Left renal pelvis (tissue), 4 donors: ENCODE measurements at regions not wholly inside any gene's neighbourhood (a gene's known extent, or its start where the extent isn't known, plus 50 kb on each side); places are given as distances from the start of the nearest gene placed in this dataset.
"Not testable (repeated sequence)": the region's sequence is repeated elsewhere in the genome, so short reads cannot be mapped to it uniquely, and the experiment has no call there.

Experiments
- DNase-seq, 4 donors: peaks; one replicate each; pipeline ENCODE4 v3.0.0-alpha.2; 2013; ENCODE audit warnings: low read depth in 4 of 4, low spot score in 3 of 4

GRCh38 chr3:163364717-163365116 is 1713.6 kb downstream of the SI start:
- no peak for DNase-seq

- DNase-seq, result no peak
Measured at GRCh38 chr3:163362151-163362550, 1716.1 kb downstream of the SI start.

- not testable (repeated sequence) for DNase-seq
Measured at GRCh38 chr3:163361357-163361878, 1716.9 kb downstream of the SI start.

DNA sequence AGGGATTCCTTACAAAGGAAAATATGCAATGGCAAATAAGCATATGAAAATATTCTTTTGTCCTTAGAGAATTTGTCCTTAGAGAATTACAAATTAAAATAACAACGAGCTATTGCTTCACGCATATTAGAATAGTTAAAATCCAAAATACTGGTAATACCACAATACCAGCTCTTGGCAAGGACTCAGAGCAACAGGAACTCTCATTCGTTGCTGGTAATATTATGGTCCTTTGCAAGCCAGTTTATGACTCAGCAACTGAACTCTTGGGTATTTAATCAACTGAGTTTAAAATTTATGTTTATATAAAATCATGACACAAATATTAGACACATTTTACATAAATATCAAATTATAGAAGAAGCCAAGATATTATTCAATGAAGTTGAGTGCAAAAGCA is 1730.4 kb downstream of the SI start:
- no peak for DNase-seq

DNA sequence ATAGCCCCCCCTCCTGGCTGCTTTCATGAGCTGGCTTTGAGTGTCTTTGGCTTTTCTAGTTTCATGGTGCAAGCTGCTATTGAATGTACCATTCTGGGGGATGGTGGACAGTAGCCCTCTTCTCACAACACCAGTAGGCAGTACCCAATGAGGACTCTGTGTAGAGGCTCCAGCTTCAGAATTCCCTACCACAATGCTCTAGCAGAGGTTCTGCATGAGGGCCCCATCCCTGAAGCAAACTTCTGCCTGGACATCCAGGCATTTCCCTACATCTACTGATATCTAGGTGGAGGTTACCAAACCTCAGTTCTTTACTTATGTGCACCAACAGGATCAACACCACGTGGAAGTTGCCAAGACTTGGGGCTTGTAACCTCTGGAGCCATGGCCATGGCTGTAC is 1742.9 kb downstream of the SI start:
- DNase-seq, result no peak

DNA sequence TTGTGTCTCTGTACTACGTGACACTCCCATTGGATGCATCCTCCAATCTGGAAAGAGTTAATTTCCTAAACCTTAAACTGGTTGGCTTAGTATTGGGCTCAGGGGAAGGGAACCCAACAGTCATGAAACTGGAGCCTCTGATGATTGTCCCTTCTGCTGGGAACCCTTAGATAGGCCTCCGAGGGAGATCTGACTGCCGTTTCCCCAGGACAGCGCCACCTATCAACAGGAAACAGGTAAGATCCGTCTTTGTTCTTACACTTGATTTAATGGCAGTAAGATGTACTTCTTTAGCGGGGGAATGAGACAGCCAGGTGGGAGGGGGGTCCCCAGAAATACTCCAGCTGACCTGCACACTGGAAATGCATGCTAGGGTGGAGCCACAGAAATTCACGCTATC is 1749.6 kb downstream of the SI start:
- DNase-seq, result no peak

DNA sequence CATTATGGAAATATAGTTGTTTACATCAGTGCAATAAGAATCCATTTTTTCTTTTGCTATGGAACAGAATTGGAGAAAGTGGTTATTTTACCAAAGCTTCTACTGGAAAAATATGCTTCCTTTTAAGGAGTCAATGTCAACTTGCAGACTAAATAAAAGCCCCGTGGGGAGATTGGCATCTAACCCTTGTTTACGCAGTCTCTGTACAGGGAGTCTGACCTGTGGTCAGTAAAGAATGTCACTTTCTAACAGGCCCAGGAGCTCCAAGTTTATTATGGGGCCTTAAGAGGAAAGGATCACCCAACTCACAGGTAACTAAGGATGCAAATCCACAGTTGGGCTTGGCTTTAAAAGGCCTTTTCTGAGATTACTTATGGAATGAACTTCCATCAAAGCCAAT is 1751.2 kb downstream of the SI start:
- DNase-seq, result no peak

DNA sequence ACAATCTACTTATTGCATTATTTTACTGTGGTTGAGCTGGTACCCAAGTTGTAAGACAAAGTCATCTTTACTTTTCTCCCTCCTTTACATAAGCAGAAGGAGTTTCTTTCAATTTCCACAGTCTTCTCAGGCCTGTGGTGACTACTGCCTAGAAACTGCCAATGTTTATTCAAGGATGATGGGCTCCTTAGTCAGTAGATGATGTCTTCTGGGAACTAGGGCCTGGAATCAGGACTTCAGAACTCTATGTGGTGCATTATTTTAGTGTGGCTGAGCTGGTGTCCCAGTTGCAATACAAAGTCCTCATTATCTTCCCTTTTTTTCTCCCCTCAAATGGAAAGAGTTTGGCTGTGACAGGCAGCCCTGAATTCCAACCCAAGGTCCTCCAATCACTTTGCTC is 1762.5 kb downstream of the SI start:
- no peak for DNase-seq

- no peak for DNase-seq
Measured at GRCh38 chr3:163306405-163306804, 1771.9 kb downstream of the SI start.

DNA sequence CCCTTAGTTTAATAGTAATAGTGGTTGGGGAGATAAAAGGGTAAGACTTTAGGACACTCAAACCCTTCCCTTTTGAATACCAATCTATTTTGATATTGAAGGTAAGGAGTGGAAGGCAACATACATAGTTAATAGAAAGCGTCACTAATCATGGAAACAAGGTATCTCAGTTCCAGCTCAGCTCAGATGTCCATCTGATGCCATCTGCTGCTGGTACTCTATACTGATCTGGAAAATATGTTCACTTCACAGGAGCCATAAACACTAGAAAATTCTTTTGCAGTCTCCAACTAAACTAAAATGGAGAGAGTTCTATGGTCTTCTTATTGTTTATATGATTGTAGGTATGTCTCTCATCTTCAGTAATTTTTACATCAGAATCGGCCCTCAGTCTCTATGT is 1777.1 kb downstream of the OTOL1 start:
- no peak for DNase-seq

GRCh38 chr3:163266731-163267130 is 1770.1 kb downstream of the OTOL1 start:
- no peak for DNase-seq

GRCh38 chr3:163261618-163262017 is 1765.0 kb downstream of the OTOL1 start:
- DNase-seq, result no peak

- DNase-seq, result no peak
Measured at GRCh38 chr3:163261056-163261455, 1764.4 kb downstream of the OTOL1 start.

GRCh38 chr3:163218336-163218735 is 1721.7 kb downstream of the OTOL1 start:
- DNase-seq, result no peak

DNA sequence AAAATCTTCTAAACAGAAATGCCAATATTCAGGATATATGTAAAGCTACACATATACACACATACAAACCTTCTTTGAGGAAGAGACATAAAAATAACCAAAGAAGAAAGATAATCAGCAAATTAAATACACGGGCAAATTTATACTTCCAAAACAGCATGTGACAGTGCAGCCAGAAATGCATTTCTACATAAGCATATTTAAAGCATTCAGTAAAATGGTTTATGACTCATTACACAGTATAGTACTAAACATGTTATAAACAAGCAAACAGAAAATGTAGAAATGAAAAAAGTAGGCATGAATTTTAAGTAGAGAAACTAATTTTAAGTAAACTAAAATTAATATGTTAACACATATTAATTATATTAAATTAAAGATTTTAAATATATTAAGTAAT is 1717.2 kb downstream of the OTOL1 start:
- no peak for DNase-seq

- no peak for DNase-seq
Measured at GRCh38 chr3:163196815-163197374, 1700.3 kb downstream of the OTOL1 start.

DNA sequence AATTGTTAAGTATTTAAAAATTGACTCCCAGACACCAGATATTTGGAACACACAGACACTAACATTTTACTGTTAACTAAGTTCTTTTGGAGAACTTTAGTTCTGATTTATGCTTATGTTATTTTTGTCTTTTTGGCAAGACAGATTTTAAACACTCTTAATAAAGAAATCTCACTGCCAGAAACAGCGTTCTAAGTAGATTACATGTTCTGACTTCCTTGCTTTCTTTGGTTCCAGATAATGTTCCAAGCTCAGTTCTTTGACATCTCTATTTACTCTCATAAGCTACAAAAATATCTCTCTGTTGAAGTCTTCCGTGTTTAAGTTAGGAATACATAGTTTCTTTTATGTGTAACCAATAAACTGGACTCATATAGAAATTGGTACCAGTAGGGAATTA is 1699.6 kb downstream of the OTOL1 start:
- DNase-seq, result no peak

DNA sequence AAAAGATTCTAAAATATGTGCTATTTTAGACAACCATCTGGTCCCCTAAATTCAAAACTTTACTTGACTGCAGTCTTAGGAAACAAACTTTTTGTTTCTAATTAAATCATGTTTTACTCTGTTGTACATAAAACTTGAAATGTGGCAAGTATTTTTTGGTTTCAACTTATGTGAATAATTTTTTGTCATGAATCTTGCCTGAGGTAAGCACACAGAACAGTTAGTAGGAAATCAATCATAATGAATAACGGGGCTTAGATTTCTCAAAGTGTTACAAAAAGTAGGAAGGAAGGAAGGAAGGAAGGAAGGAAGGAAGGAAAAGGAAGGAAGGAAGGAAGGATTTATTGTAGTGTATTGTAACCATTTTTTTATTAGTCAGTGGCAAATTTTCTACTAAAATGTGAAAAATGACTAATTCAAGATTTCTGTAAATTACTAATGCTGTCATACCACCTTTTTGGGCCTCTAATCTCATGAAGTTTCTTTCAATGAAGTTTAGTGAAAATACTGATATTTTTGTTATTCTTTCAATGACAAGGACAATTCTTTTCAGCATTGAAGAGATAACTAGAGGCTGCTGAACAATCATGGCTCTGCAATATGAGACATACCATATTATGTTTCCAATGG is 1689.2 kb downstream of the OTOL1 start:
- DNase-seq, result no peak

DNA sequence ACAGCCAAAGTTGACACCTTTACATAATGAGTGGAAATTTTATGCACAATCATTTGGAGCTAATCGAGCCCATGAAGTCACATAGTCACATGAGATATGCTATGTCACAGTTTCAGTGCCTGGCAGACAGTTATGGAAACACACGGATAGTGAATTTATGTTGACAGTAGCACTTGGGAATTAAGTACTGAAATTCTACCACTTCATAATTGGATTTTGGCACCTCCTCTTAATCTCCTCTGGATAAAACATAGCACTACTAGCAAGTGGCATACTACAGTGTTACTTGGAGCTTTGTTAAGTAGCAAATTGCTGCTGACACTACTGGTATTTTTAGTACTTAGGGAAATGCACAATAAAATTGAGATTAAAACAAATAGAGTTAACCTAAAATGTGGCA is 1679.4 kb downstream of the OTOL1 start:
- DNase-seq, result no peak

- DNase-seq, result not testable (repeated sequence)
Measured at GRCh38 chr3:163172513-163172912, 1675.9 kb downstream of the OTOL1 start.

DNA sequence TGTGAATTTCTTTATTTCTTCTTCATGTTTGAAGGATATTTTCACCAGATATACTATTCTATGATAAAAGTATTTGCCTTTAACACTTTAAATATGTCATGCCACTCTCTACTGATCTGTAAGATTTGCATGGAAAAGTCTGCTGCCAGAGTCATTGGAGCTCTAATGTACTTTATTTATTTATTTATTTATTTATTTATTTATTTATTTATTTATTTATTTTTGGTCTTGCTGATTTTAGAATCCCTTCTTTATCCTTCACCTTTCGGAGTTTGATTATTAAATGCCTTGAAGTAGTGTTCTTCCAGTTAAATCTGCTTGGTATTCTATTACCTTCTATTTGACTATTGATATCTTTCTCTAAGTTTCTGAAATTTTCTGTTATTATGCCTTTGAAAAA is 1669.6 kb downstream of the OTOL1 start:
- DNase-seq, result no peak

DNA sequence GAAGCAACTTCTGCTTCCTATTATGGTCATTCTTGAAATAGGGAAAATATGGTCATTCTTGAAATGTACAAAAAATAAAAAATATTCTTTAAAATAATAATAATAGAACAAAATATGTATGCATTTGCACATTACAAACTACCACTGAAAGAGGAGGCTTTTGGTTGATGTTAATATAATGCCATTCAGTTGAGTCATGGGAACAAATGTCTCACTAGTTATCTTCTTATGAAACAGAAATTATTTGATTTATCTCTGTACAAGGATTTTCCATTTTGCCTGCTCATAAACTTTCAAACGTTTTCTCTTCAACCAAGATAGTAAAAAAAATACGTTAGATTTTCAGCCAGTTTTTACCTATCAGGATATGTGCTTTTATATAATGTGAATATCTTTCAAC is 1662.7 kb downstream of the OTOL1 start:
- no peak for DNase-seq

DNA sequence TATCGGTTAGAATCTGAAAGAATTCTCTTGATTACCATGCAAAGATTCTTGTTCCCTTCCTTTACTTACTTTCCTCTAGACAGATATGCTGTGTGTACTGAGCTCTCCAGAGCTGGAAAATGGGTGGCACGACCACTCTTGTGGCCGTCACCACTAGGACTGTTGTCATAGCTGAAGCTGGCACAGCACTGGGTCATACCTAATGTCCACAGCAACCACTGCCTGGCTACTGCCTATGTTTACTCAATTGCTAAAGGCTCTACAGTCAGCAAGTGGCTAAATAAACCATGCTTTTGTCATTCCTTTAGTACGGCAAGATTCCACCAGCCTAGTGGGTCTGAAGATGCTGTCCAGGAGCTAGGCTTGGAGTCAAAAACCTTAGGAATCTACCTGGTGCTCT is 1643.0 kb downstream of the OTOL1 start:
- no peak for DNase-seq
